GM21381 (cell line): ENCODE measurements at regions not wholly inside any gene's neighbourhood (a gene's known extent, or its start where the extent isn't known, plus 50 kb on each side); places are given as distances from the start of the nearest gene placed in this dataset.

Experiments
- ATAC-seq: cut with Tn5 transposase; IDR thresholded peaks from one replicate; pipeline ENCODE4 v1.9.1; 2021; ENCODE audit warnings: mild to moderate bottlenecking, moderate library complexity; ENCODE audit not compliant: unreplicated experiment

GRCh38 chr22:48439560-48440135, 1388.0 kb downstream of the BRD1 start:
- no peak for ATAC-seq

- ATAC-seq: no peak
These were observed 1388.7 kb downstream of the BRD1 start for GRCh38 chr22:48438800-48439559.

GRCh38 chr22:48438096-48438495, 1389.6 kb downstream of the BRD1 start:
- no peak for ATAC-seq

- ATAC-seq: no peak
These were observed 1391.3 kb downstream of the BRD1 start for GRCh38 chr22:48436201-48436931.

GRCh38 chr22:48434868-48435250, 1392.8 kb downstream of the BRD1 start:
- ATAC-seq: no peak

- no peak for ATAC-seq
These were observed 1393.4 kb downstream of the BRD1 start for GRCh38 chr22:48434156-48434867.

GRCh38 chr22:48433647-48434046, 1394.0 kb downstream of the BRD1 start:
- no peak for ATAC-seq

GRCh38 chr22:48432781-48433518, 1394.7 kb downstream of the BRD1 start:
- ATAC-seq: no peak

- ATAC-seq: no peak
These were observed 1395.9 kb downstream of the BRD1 start for GRCh38 chr22:48431536-48432315.

- ATAC-seq: no peak
These were observed 1396.7 kb downstream of the BRD1 start for GRCh38 chr22:48431014-48431413.

GRCh38 chr22:48429446-48430020, 1398.1 kb downstream of the BRD1 start:
- no peak for ATAC-seq

- no peak for ATAC-seq
These were observed 1398.9 kb downstream of the BRD1 start for GRCh38 chr22:48428631-48429371.

GRCh38 chr22:48427731-48428211, 1399.9 kb downstream of the BRD1 start:
- ATAC-seq: no peak

- ATAC-seq: no peak
These were observed 1401.0 kb downstream of the BRD1 start for GRCh38 chr22:48426466-48427380.

- no peak for ATAC-seq
These were observed 1402.0 kb downstream of the BRD1 start for GRCh38 chr22:48425641-48426040.

- ATAC-seq: no peak
These were observed 1402.6 kb downstream of the BRD1 start for GRCh38 chr22:48425091-48425506.

GRCh38 chr22:48424661-48425060, 1403.0 kb downstream of the BRD1 start:
- ATAC-seq: no peak

GRCh38 chr22:48424201-48424627, 1403.5 kb downstream of the BRD1 start:
- no peak for ATAC-seq
